ENCODE measurements at regions not wholly inside any gene's neighbourhood (a gene's known extent, or its start where the extent isn't known, plus 50 kb on each side); places are given as distances from the start of the nearest gene placed in this dataset.

DNA sequence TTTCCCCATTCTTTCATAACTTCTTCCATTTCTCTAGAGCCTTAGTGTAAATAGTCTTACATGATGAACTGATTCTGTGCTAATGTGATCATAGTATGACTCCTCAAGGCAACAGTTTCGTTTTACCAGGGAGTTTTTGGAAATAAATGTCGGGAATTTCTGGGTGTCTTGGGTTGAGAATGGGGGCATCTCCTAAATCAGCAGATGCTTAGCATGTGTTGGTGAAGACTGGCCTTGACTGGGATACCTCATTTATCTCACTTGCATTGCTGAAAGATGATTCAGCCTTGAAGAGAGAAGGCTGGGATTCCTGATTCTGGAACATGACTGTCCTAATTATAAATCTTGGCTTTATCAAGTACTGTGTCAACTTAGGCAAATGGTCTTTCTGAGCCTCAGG is 115.7 kb upstream of the C11orf87 start:
- H3K4me3 Mint-ChIP-seq = no peak overlapping the region
- CTCF ChIA-PET = no interaction called here
- no peaks in the 10 kb centered on the region for H3K9me3 Mint-ChIP-seq (ENCODE audit: low read depth)
- no peak for ATAC-seq
- DNase-seq = no peak
- H3K27me3 Mint-ChIP-seq = no peaks in the 10 kb centered on the region
- no peak overlapping the region for H3K27ac Mint-ChIP-seq
- no peaks in the 10 kb centered on the region for H3K4me1 Mint-ChIP-seq
- H3K36me3 Mint-ChIP-seq = no peaks in the 10 kb centered on the region

DNA sequence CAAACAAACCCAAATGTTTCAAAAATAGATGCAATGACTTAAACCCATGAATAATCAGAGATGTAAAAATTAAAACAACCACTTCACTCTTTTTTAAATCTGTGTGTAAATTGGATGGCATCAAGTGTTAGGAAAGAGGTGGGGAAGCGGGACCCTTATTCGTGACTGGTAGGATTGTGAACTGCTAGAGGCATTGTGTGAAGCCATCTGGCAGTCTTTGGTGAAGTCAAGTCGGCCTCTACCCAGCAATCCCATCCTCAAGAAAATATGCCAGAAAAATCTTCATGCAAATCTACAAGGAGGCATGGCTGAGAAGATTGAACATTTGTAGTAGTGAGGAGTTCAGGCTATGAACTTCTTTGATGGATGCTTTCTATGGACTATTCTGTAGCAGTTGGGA is 114.6 kb upstream of the C11orf87 start:
- H3K4me3 Mint-ChIP-seq = no peak overlapping the region
- no peak overlapping the region for H3K27ac Mint-ChIP-seq
- no peaks in the 10 kb centered on the region for H3K4me1 Mint-ChIP-seq
- ATAC-seq = no peak
- CTCF ChIA-PET = no interaction called here
- H3K9me3 Mint-ChIP-seq (ENCODE audit: low read depth) = no peaks in the 10 kb centered on the region
- DNase-seq = no peak
- no peaks in the 10 kb centered on the region for H3K27me3 Mint-ChIP-seq
- H3K36me3 Mint-ChIP-seq = no peaks in the 10 kb centered on the region

DNA sequence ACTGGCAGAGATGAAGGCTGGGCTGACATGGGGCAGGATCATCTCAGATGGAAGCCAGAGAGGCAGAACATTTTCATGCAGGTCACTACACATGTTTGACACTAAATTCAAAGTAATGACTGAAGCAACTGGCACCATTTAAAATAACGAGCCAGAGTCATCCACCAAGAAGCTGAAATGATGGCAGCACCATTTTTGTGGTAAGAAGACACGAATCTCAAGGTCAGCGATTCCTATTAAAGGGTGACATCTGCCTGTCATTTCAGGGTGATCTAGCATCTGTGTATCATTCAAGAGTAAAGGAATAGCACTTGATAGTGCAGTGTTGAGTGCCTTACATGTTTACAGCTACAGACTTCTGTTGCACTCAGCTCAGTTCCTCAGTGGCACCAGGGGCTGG is 113.4 kb upstream of the C11orf87 start:
- no peaks in the 10 kb centered on the region for H3K36me3 Mint-ChIP-seq
- DNase-seq (no peak), ATAC-seq (no peak)
- no peak overlapping the region for H3K4me3 Mint-ChIP-seq
- CTCF ChIA-PET = no interaction called here
- no peaks in the 10 kb centered on the region for H3K9me3 Mint-ChIP-seq (ENCODE audit: low read depth)
- H3K27ac Mint-ChIP-seq = no peak overlapping the region
- H3K27me3 Mint-ChIP-seq = no peaks in the 10 kb centered on the region
- no peaks in the 10 kb centered on the region for H3K4me1 Mint-ChIP-seq

DNA sequence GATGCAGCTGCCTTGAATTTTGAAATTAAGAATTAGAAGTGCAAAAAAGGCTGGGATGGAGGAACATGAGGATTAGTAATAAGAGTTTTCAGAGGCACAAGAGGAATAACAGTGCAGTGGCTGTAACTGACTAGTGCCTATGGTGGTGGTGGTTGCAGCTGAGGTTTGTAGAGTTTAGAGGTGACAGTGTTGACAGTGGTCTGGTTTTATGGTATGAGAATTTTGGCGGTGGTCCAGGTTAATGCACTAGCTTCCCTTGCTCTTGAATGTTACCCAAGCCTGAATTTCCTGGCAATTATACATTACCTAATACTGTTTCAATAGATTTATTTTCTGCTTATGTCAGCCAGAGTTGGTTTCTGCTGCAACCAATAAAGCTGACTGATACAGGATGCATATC is 112.8 kb upstream of the C11orf87 start:
- H3K27ac Mint-ChIP-seq = no peak overlapping the region
- DNase-seq (no peak), ATAC-seq (no peak)
- no peaks in the 10 kb centered on the region for H3K36me3 Mint-ChIP-seq
- H3K27me3 Mint-ChIP-seq = no peaks in the 10 kb centered on the region
- no peak overlapping the region for H3K4me3 Mint-ChIP-seq
- CTCF ChIA-PET = no interaction called here
- no peaks in the 10 kb centered on the region for H3K4me1 Mint-ChIP-seq
- no peaks in the 10 kb centered on the region for H3K9me3 Mint-ChIP-seq (ENCODE audit: low read depth)

DNA sequence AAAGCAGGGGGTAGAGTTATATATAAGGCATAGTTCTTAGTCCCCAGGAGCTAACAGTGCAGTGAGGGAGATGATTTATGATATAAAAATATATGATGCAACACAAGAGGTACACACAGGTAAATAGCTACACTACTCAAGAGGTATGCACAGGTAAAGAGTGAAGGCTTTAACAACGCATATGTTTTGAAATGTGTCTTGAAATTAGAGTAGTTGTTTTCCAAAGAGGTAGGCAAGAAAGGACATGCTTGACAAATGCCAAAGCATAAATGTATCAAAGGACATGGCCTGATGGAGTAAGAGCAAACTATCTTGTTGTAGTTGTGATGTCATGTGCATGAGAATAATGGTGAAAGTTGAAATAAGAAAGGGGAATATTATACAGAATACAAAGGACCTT is 104.3 kb upstream of the C11orf87 start:
- no peak for ATAC-seq
- H3K27ac Mint-ChIP-seq = no peak overlapping the region
- CTCF ChIA-PET = no interaction called here
- no peaks in the 10 kb centered on the region for H3K27me3 Mint-ChIP-seq
- H3K4me3 Mint-ChIP-seq = no peak overlapping the region
- peaks cover 2% of the 10 kb centered on the region for H3K9me3 Mint-ChIP-seq (ENCODE audit: low read depth)
- no peaks in the 10 kb centered on the region for H3K36me3 Mint-ChIP-seq
- no peaks in the 10 kb centered on the region for H3K4me1 Mint-ChIP-seq
- DNase-seq = no peak

DNA sequence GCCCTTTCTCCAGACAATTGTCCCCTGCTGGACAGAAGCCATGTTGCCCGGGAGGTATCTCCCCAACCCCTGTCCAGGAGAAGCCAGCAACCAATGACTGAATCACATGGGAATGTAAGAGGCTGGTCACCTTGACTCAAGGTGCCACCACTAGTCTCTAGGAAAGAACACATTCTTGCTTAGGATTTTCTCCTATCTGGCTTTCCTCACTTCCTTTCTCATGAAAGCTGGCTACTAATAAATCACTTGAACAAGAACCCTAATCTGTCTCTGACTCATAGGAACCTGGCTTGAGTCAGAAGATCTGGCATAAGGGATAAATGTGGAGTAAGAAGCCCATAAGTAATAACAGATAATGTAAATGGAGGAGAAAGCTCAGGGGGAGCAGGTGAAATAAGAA is 101.4 kb upstream of the C11orf87 start:
- peaks cover 2% of the 10 kb centered on the region for H3K9me3 Mint-ChIP-seq (ENCODE audit: low read depth)
- H3K36me3 Mint-ChIP-seq = no peaks in the 10 kb centered on the region
- H3K4me1 Mint-ChIP-seq = no peaks in the 10 kb centered on the region
- ATAC-seq (no peak), DNase-seq (no peak)
- H3K27me3 Mint-ChIP-seq = no peaks in the 10 kb centered on the region
- H3K27ac Mint-ChIP-seq = no peak overlapping the region
- no peak overlapping the region for H3K4me3 Mint-ChIP-seq
- CTCF ChIA-PET = no interaction called here

DNA sequence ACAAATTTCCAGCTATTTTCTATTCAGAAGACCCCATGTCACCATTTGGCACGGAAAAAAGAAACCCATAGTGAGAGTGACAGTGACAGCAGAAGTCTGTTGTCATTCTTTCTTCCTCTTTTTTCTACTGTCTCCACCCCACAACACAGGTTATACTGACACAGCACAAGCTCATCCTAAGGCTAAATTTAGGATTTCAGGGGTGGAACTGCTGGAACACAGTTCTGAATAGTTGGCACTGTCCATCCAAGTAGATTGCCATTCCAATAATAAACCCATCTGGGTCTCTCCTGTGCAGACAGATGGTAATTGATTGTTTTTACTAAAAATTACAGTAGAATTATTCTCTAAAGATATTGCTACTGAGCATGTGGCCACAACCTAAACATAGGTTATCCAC is 95.2 kb upstream of the C11orf87 start:
- CTCF ChIA-PET = no interaction called here
- no peaks in the 10 kb centered on the region for H3K9me3 Mint-ChIP-seq (ENCODE audit: low read depth)
- H3K4me3 Mint-ChIP-seq = no peak overlapping the region

DNA sequence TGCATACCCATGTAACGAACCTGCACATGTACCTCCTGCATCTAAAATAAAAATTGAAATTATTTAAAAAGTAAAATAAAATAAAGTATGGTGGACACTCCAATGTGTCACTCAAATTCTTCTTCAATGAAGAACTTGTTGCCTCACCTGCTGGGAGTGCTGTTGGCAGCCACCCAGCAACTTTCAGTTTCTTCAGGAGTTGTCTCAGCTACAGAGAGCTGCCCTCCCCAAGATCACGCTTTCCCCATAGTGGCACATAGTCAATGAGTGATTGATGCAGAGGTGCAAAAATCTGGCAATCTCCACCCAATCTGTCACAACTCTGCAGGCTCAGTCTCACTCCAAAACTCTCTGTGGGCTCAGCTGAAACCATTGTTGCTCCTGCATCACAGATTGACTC is 92.3 kb upstream of the C11orf87 start:
- Mint-ChIP-seq H3K9me3 (ENCODE audit: low read depth) (peaks cover 3% of the 10 kb centered on the region), H3K36me3 (no peaks in the 10 kb centered on the region), H3K4me3 (no peak overlapping the region), H3K27me3 (no peaks in the 10 kb centered on the region), H3K27ac (no peak overlapping the region), H3K4me1 (no peaks in the 10 kb centered on the region)
- DNase-seq (no peak), ATAC-seq (no peak)
- CTCF ChIA-PET = no interaction called here

More for the DNA sequence above, 95.2 kb upstream of the C11orf87 start:
- Mint-ChIP-seq H3K27ac (no peak overlapping the region), H3K36me3 (no peaks in the 10 kb centered on the region), H3K27me3 (no peaks in the 10 kb centered on the region), H3K4me1 (no peaks in the 10 kb centered on the region)
- ATAC-seq (no peak), DNase-seq (no peak)

DNA sequence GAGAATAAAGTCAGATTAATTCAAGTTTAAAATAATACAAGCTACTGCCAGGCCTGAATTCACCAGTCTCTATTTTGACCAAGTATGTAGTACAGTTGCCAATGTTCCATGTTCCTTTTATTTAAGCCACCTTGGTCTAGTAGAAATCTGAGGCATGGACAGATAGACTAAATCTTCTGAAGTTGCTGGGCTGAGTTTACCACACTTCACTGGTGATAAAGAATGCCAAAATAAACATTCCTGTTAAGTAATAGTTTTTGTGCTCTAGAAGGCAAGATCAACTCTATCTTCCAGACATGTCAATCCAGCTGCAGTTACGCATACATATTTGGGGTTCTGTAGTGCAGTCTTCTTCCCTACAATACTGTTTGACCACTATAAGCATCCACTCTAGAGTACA is 83.9 kb upstream of the C11orf87 start:
- DNase-seq (no peak), ATAC-seq (no peak)
- Mint-ChIP-seq H3K27ac (no peak overlapping the region), H3K27me3 (no peaks in the 10 kb centered on the region), H3K4me1 (no peaks in the 10 kb centered on the region), H3K36me3 (no peaks in the 10 kb centered on the region), H3K4me3 (no peak overlapping the region), H3K9me3 (ENCODE audit: low read depth) (peaks cover 3% of the 10 kb centered on the region)
- CTCF ChIA-PET = no interaction called here

DNA sequence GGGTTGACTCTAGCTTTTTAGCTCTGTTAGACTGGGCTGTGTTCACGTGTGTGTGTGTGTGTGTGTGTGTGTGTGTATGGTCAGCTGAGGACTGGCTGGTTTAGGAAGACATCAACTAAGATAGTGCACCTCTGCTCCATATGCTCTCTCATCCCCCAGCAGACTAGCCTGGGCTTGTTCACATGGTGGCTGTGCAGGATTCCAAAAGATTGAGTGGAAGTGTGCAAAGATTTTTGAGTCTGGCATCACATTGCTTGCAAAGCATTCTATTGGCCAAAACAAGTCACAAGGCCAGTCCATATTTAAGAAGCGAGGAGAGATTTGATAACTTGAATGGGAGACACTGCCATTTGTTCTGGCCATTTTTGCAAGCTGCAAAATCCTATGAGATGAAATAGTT is 79.7 kb upstream of the C11orf87 start:
- Mint-ChIP-seq H3K27me3 (no peaks in the 10 kb centered on the region), H3K4me1 (no peaks in the 10 kb centered on the region)
- no peak for DNase-seq

DNA sequence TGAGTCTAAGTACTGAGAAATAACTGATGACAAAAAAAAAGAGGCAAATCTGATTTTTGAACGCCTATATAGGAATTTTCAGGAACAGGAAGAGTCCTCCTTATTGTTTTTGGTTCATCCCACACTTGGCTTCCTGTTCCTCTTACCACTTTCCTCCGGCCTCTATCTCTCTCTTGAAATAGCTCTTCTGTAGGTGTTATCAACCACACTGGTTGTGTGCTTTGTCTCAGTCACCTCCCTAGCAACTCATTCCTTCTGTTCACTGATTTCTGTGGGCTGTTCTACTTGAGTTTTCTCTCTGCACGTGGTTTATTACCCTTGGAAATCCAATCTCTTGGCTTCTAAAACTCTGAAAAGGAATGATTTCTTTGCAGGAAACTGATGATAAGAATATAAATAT is 78.7 kb upstream of the C11orf87 start:
- CTCF ChIA-PET = no interaction called here
- Mint-ChIP-seq H3K36me3 (no peaks in the 10 kb centered on the region), H3K27me3 (no peaks in the 10 kb centered on the region), H3K4me3 (no peak overlapping the region), H3K4me1 (no peaks in the 10 kb centered on the region), H3K27ac (no peak overlapping the region), H3K9me3 (ENCODE audit: low read depth) (peaks cover 3% of the 10 kb centered on the region)
- no peak for ATAC-seq
- no peak for DNase-seq

More for the DNA sequence above, 79.7 kb upstream of the C11orf87 start:
- ATAC-seq = no peak
- Mint-ChIP-seq H3K36me3 (no peaks in the 10 kb centered on the region), H3K4me3 (no peak overlapping the region), H3K27ac (no peak overlapping the region), H3K9me3 (ENCODE audit: low read depth) (peaks cover 1% of the 10 kb centered on the region)
- CTCF ChIA-PET = no interaction called here

DNA sequence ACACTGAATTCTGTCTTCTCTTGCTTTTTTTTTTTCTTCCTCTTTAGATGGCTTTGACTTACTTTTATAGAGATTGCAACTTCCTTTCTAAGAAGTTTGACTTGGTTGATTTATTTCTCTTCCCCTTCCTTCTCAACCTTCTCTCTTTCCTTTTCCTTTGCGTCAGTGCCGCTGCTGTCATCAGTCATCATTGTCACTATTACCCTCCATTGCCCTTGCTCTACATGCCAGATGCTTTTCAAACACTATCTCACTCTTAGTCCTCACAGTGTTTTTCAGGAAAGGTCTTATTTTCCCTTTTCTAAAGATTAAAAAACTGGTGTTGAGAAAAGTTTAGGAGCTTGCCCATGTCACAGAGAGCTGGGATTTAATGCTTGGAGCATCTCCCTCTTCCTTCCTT is 74.7 kb upstream of the C11orf87 start:
- H3K4me3 Mint-ChIP-seq = no peak overlapping the region
- no peaks in the 10 kb centered on the region for H3K36me3 Mint-ChIP-seq
- CTCF ChIA-PET = no interaction called here
- no peak for DNase-seq
- ATAC-seq = no peak
- H3K4me1 Mint-ChIP-seq = no peaks in the 10 kb centered on the region
- no peaks in the 10 kb centered on the region for H3K27me3 Mint-ChIP-seq
- H3K9me3 Mint-ChIP-seq (ENCODE audit: low read depth) = peaks cover 3% of the 10 kb centered on the region
- no peak overlapping the region for H3K27ac Mint-ChIP-seq

DNA sequence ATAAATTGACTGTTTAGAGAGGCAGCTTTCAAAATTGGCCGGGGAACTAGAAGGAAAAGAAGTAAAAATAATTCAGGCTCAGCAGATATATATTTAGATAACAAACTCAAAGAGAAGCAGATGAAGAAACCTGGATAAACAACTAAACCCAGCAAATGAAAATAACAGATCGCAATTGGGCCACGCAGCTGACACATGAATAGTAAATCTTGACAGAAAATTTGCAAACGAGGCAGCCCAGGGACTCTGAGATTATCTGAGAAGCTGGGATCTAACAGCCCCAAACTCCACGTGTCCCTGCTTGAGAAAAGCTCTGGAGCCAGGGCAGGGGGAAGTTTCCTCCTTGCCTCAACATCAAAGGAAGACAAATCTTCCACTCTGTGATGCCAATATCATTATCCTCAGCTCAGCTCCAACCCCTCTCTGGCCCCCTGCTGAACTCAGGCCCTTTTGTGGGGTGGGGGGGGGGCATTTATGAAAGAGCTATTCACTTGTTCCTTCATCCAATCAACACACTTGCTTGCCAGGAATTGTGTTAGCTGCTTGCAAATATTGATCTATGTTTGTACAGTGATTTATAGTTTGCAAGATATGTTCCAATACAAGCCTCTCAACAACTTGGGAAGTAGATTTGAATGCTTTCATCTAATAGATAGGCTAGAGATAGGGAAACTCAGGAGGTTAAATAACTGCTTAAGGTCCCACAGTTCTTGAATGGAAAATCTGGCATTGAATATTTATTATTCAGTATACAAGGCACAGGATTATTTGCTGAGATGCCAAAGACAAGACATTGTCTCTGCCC is 72.5 kb upstream of the C11orf87 start:
- Mint-ChIP-seq H3K27ac (no peak overlapping the region), H3K27me3 (no peaks in the 10 kb centered on the region), H3K4me3 (no peak overlapping the region), H3K9me3 (ENCODE audit: low read depth) (peaks cover 3% of the 10 kb centered on the region), H3K4me1 (no peaks in the 10 kb centered on the region), H3K36me3 (no peaks in the 10 kb centered on the region)
- DNase-seq = no peak
- ATAC-seq = no peak
- CTCF ChIA-PET = no interaction called here

DNA sequence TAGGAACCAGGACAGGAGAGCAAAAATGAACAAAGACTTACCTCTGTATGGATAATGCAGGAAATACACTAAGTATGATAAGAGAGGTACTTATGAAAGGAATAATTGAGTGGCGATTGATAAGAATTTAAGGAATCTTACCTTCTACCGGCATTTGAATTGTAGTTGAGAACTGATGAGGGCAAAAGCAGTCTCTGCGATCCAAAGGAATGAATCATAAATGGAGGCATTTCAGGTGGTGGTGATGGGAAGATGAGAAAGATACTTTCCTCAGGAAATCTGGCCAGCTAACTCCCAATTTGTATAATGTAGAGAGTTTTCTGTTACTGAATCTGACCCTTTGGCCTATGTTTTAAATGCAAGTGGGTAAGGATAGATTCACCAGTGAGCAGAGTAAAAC is 71.9 kb upstream of the C11orf87 start:
- CTCF ChIA-PET = no interaction called here
- H3K36me3 Mint-ChIP-seq = no peaks in the 10 kb centered on the region
- H3K27ac Mint-ChIP-seq = no peak overlapping the region
- H3K4me3 Mint-ChIP-seq = no peak overlapping the region
- H3K9me3 Mint-ChIP-seq (ENCODE audit: low read depth) = peaks cover 3% of the 10 kb centered on the region
- ATAC-seq (no peak), DNase-seq (no peak)
- H3K4me1 Mint-ChIP-seq = no peaks in the 10 kb centered on the region
- H3K27me3 Mint-ChIP-seq = no peaks in the 10 kb centered on the region

DNA sequence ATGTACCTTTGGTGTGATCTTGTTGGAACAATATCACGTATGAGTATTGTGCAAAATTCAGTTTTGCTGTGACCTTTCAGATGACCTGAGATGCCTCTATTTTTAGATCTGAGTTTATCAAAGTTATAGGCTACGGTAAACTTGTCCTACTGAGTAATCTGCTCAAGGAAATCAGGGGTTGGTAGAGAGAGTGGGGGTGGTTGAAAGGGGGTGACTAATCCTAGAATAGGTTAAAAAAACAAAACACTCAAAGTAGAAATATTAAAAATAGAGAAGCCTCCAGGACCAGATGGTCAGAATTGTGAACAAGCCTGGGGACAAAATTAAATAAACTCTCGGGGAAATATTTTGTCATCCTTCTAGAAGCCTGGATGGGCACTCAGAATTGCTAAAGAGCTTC is 59.9 kb upstream of the C11orf87 start:
- no peak for DNase-seq
- ATAC-seq = no peak
- CTCF ChIA-PET = no interaction called here
- Mint-ChIP-seq H3K36me3 (no peaks in the 10 kb centered on the region), H3K4me3 (no peak overlapping the region), H3K27ac (no peak overlapping the region), H3K9me3 (ENCODE audit: low read depth) (no peaks in the 10 kb centered on the region), H3K27me3 (no peaks in the 10 kb centered on the region), H3K4me1 (no peaks in the 10 kb centered on the region)
